GM21576 (cell line): ENCODE measurements at regions not wholly inside any gene's neighbourhood (a gene's known extent, or its start where the extent isn't known, plus 50 kb on each side); places are given as distances from the start of the nearest gene placed in this dataset.
"Not testable (repeated sequence)": the region's sequence is repeated elsewhere in the genome, so short reads cannot be mapped to it uniquely, and the experiment has no call there.

ENCODE experiments used
- ATAC-seq: cut with Tn5 transposase; IDR thresholded peaks from one replicate; pipeline ENCODE4 v1.9.1; 2021; ENCODE audit warnings: mild to moderate bottlenecking, moderate library complexity; ENCODE audit not compliant: unreplicated experiment

GRCh38 chr10:56298941-56299340, 62.1 kb downstream of the ZWINT start:
- no peak for ATAC-seq

GRCh38 chr10:56296618-56297017, 64.4 kb downstream of the ZWINT start:
- ATAC-seq = no peak

GRCh38 chr10:56288403-56288802, 72.7 kb downstream of the ZWINT start:
- no peak for ATAC-seq

- no peak for ATAC-seq
Measured at GRCh38 chr10:56286096-56286495, 75.0 kb downstream of the ZWINT start.

GRCh38 chr10:56279270-56279669, 81.8 kb downstream of the ZWINT start:
- no peak for ATAC-seq

- no peak for ATAC-seq
Measured at GRCh38 chr10:56269181-56269580, 91.9 kb downstream of the ZWINT start.

GRCh38 chr10:56266120-56266519, 94.9 kb downstream of the ZWINT start:
- no peak for ATAC-seq

GRCh38 chr10:56258991-56259390, 102.1 kb downstream of the ZWINT start:
- no peak for ATAC-seq

- no peak for ATAC-seq
Measured at GRCh38 chr10:56258378-56258777, 102.7 kb downstream of the ZWINT start.

- no peak for ATAC-seq
Measured at GRCh38 chr10:56255298-56255697, 105.8 kb downstream of the ZWINT start.

- ATAC-seq = no peak
Measured at GRCh38 chr10:56240471-56240870, 120.6 kb downstream of the ZWINT start.

- no peak for ATAC-seq
Measured at GRCh38 chr10:56231436-56231835, 129.6 kb downstream of the ZWINT start.

GRCh38 chr10:56222237-56222636, 138.8 kb downstream of the ZWINT start:
- no peak for ATAC-seq

GRCh38 chr10:56212951-56213350, 148.1 kb downstream of the ZWINT start:
- no peak for ATAC-seq

- ATAC-seq = no peak
Measured at GRCh38 chr10:56181607-56182006, 179.5 kb downstream of the ZWINT start.

GRCh38 chr10:56178210-56178609, 182.8 kb downstream of the ZWINT start:
- no peak for ATAC-seq

GRCh38 chr10:56155091-56155513, 206.0 kb downstream of the ZWINT start:
- not testable (repeated sequence) for ATAC-seq

GRCh38 chr10:56146806-56147205, 214.3 kb downstream of the ZWINT start:
- no peak for ATAC-seq

- ATAC-seq = peak; percentile 75
Measured at GRCh38 chr10:56142092-56142728, 218.8 kb downstream of the ZWINT start.

- ATAC-seq = no peak
Measured at GRCh38 chr10:56139405-56139804, 221.7 kb downstream of the ZWINT start.

GRCh38 chr10:56135828-56136227, 225.2 kb downstream of the ZWINT start:
- ATAC-seq = no peak

- ATAC-seq = no peak
Measured at GRCh38 chr10:56123247-56123646, 237.8 kb downstream of the ZWINT start.

GRCh38 chr10:56116684-56117083, 244.4 kb downstream of the ZWINT start:
- no peak for ATAC-seq
